IMR-90 (cell line): ENCODE measurements at regions not wholly inside any gene's neighbourhood (a gene's known extent, or its start where the extent isn't known, plus 50 kb on each side); places are given as distances from the start of the nearest gene placed in this dataset.

Source experiments
- ATAC-seq: fragments of 200-7000 bp; cut with Tn5 transposase; 2 replicates; pipeline ENCODE4 v1.9.1; 2020; ENCODE audit warnings: low read depth, mild to moderate bottlenecking, moderate library complexity
- BruUV-seq: library from RNA; stranded (reverse); fragments of 400-500 nt; replicated peaks from 2 replicates; lab custom pipeline; 2021; lab: Mats Ljungman, UMichigan
- CTCF ChIA-PET: fragments of 300-600 bp; formaldehyde crosslinking; extraction: SDS; loops from one replicate; lab custom pipeline; 2021; ENCODE audit warnings: antibody characterized with exemption; lab: Yijun Ruan, JAX
- POLR2A ChIA-PET: fragments of 300-600 bp; sonication (Branson Sonifier 250); formaldehyde crosslinking; loops from one replicate; lab custom pipeline; 2022; ENCODE audit warnings: antibody characterized with exemption; ENCODE audit not compliant: unreplicated experiment; lab: Charles Lee
- DNase-seq: peaks from one replicate; pipeline ENCODE4 v3.0.0; 2013
- H2AFZ ChIP-seq: replicated peaks from 2 replicates; pipeline ENCODE3; 2013; ENCODE audit warnings: low read length, mild to moderate bottlenecking; ENCODE audit not compliant: poor library complexity
- H2AK5ac ChIP-seq: 2 replicates; pipeline ENCODE4 v1.6.1; 2013; ENCODE audit warnings: low read depth, low read length, inconsistent platforms
- H2AK9ac ChIP-seq: replicated peaks from 2 replicates; pipeline ENCODE3; 2013; ENCODE audit warnings: mild to moderate bottlenecking, low read depth, low read length, moderate library complexity; ENCODE audit not compliant: poor library complexity
- H2BK120ac ChIP-seq: 2 replicates; pipeline ENCODE4 v1.6.1; 2013; ENCODE audit warnings: low read depth, low read length, inconsistent platforms
- H2BK15ac ChIP-seq: 3 replicates; pipeline ENCODE4 v1.6.1; 2013; ENCODE audit warnings: low read depth, low read length, inconsistent platforms
- H2BK20ac ChIP-seq: 2 replicates; pipeline ENCODE4 v1.6.1; 2013; ENCODE audit warnings: low read depth, mild to moderate bottlenecking, inconsistent platforms, low read length, moderate library complexity
- H2BK5ac ChIP-seq: 2 replicates; pipeline ENCODE4 v1.6.1; 2013; ENCODE audit warnings: mild to moderate bottlenecking, low read depth, low read length, inconsistent platforms; ENCODE audit not compliant: poor library complexity, severe bottlenecking
- H3K14ac ChIP-seq: replicated peaks from 2 replicates; pipeline ENCODE4 v1.6.1; 2013; ENCODE audit warnings: low read depth, low read length, inconsistent platforms
- H3K18ac ChIP-seq: 2 replicates; pipeline ENCODE4 v1.6.1; 2013; ENCODE audit warnings: low read depth, low read length, control low read depth
- H3K23ac ChIP-seq: 2 replicates; pipeline ENCODE4 v1.6.1; 2013; ENCODE audit warnings: low read depth, low read length, inconsistent platforms
- H3K27ac ChIP-seq: 2 replicates; pipeline ENCODE4 v1.5.1; 2013; ENCODE audit warnings: mild to moderate bottlenecking, control low read depth, low read length; ENCODE audit not compliant: insufficient read depth
- H3K27me3 ChIP-seq: 2 replicates; pipeline ENCODE4 v1.6.1; 2013; ENCODE audit warnings: low read length; ENCODE audit not compliant: control insufficient read depth, insufficient read depth
- H3K36me3 ChIP-seq: 2 replicates; pipeline ENCODE4 v1.6.1; 2013; ENCODE audit warnings: low read length, mixed read lengths; ENCODE audit not compliant: control insufficient read depth, insufficient read depth
- H3K4ac ChIP-seq: 2 replicates; pipeline ENCODE4 v1.6.1; 2013; ENCODE audit warnings: low read depth, low read length, inconsistent platforms
- H3K4me1 ChIP-seq: 2 replicates; pipeline ENCODE4 v1.6.1; 2013; ENCODE audit warnings: low read length, mixed read lengths; ENCODE audit not compliant: control insufficient read depth, insufficient read depth
- H3K4me2 ChIP-seq: 2 replicates; pipeline ENCODE4 v1.6.1; 2013; ENCODE audit warnings: low read depth, mild to moderate bottlenecking, control low read depth, low read length, moderate library complexity
- H3K4me3 ChIP-seq: 2 replicates; pipeline ENCODE4 v1.5.1; 2013; ENCODE audit warnings: low read depth, mild to moderate bottlenecking, control low read depth, low read length, moderate library complexity; ENCODE audit not compliant: insufficient read depth
- H3K56ac ChIP-seq: 2 replicates; pipeline ENCODE4 v1.6.1; 2013; ENCODE audit warnings: low read length, inconsistent platforms; ENCODE audit not compliant: insufficient read depth; ENCODE audit errors: extremely low read depth
- H3K79me1 ChIP-seq, 2 experiments: 2 replicates each; pipeline ENCODE4 v1.6.1; 2013; ENCODE audit warnings: low read length in 2 of 2, inconsistent platforms in 1 of 2, low read depth in 1 of 2
- H3K9ac ChIP-seq: 2 replicates; pipeline ENCODE4 v1.6.1; 2013; ENCODE audit warnings: low read depth, low read length, control low read depth
- H3K9me1 ChIP-seq: 2 replicates; pipeline ENCODE4 v1.6.1; 2013; ENCODE audit warnings: low read length, inconsistent platforms; ENCODE audit not compliant: insufficient read depth
- H3K9me3 ChIP-seq: 2 replicates; pipeline ENCODE4 v1.6.1; 2013; ENCODE audit warnings: low read length; ENCODE audit not compliant: control insufficient read depth, insufficient read depth
- H4K20me1 ChIP-seq: 2 replicates; pipeline ENCODE4 v1.6.1; 2013; ENCODE audit warnings: low read length, inconsistent platforms; ENCODE audit not compliant: insufficient read depth
- H4K5ac ChIP-seq: 2 replicates; pipeline ENCODE4 v1.6.1; 2013; ENCODE audit warnings: mild to moderate bottlenecking, low read depth, low read length, control low read depth
- H4K8ac ChIP-seq, 2 experiments: 2 replicates each; pipeline ENCODE4 v1.6.1; 2013; ENCODE audit warnings: low read depth in 2 of 2, low read length in 2 of 2, control low read depth in 1 of 2, inconsistent platforms in 1 of 2
- H4K91ac ChIP-seq: 2 replicates; pipeline ENCODE4 v1.6.1; 2013; ENCODE audit warnings: low read depth, low read length, inconsistent platforms; ENCODE audit not compliant: insufficient read depth
- BHLHE40 ChIP-seq: fragments of 150-350 bp; IDR thresholded peaks from 2 replicates; pipeline ENCODE4 v1.6.1; 2016; ENCODE audit warnings: mild to moderate bottlenecking, low read depth, low read length
- CEBPB ChIP-seq: IDR thresholded peaks from 2 replicates; pipeline ENCODE4 v1.6.1; 2012; ENCODE audit warnings: low read depth, low read length, improper control_type of control experiment
- CHD1 ChIP-seq: IDR thresholded peaks from 2 replicates; pipeline ENCODE4 v1.6.1; 2012; ENCODE audit warnings: low read depth, low read length, improper control_type of control experiment
- FOS ChIP-seq: fragments of 150-350 bp; IDR thresholded peaks from 2 replicates; pipeline ENCODE4 v1.6.1; 2016; ENCODE audit warnings: low read depth, low read length
- MAFK ChIP-seq: IDR thresholded peaks from 2 replicates; pipeline ENCODE4 v1.6.1; 2012; ENCODE audit warnings: low read depth, low read length, improper control_type of control experiment
- MAZ ChIP-seq: IDR thresholded peaks from 2 replicates; pipeline ENCODE4 v1.6.1; 2012; ENCODE audit warnings: low read depth, mild to moderate bottlenecking, low read length, improper control_type of control experiment, moderate library complexity, borderline replicate concordance
- MXI1 ChIP-seq: IDR thresholded peaks from 2 replicates; pipeline ENCODE4 v1.6.1; 2012; ENCODE audit warnings: low read depth, mild to moderate bottlenecking, low read length, moderate library complexity, borderline replicate concordance
- NFE2L2 ChIP-seq: fragments of 150-350 bp; IDR thresholded peaks from 2 replicates; pipeline ENCODE4 v1.6.1; 2016; ENCODE audit warnings: low read depth, mild to moderate bottlenecking, low read length
- POLR2A ChIP-seq: IDR thresholded peaks from 2 replicates; pipeline ENCODE4 v1.6.1; 2012; ENCODE audit warnings: mild to moderate bottlenecking, low read depth, low read length
- RAD21 ChIP-seq: IDR thresholded peaks from 2 replicates; pipeline ENCODE4 v1.6.1; 2012; ENCODE audit warnings: low read length, improper control_type of control experiment
- RCOR1 ChIP-seq: IDR thresholded peaks from 2 replicates; pipeline ENCODE4 v1.6.1; 2012; ENCODE audit warnings: mild to moderate bottlenecking, low read length, improper control_type of control experiment; ENCODE audit not compliant: insufficient replicate concordance
- RFX5 ChIP-seq: IDR thresholded peaks from 2 replicates; pipeline ENCODE4 v1.8.0; 2012; ENCODE audit warnings: low read depth, mild to moderate bottlenecking, low read length, moderate library complexity
- SMC3 ChIP-seq: fragments of 150-350 bp; IDR thresholded peaks from 2 replicates; pipeline ENCODE4 v1.6.1; 2016; ENCODE audit warnings: low read depth, mild to moderate bottlenecking, antibody characterized with exemption, low read length, moderate library complexity
- USF2 ChIP-seq: fragments of 150-350 bp; IDR thresholded peaks from 2 replicates; pipeline ENCODE4 v1.6.1; 2017; ENCODE audit warnings: mild to moderate bottlenecking, antibody characterized with exemption, low read length, low read depth
- WGBS, 2 experiments: methylation state at CpG; one replicate each; pipeline versions ENCODE4 v1.1.5 to v1.1.7; 2013; ENCODE audit warnings: missing lambda C conversion rate in 2 of 2; ENCODE audit not compliant: insufficient read length in 1 of 2; ENCODE audit errors: extremely low coverage in 2 of 2; 5-methylcytosine and 5-hydroxymethylcytosine counted together
- dilution Hi-C: fragments of 300-500 bp; cut with HindIII; formaldehyde crosslinking; loops from one replicate; pipeline ENCODE4 v1.14.3; 2018; ENCODE audit warnings: low sequenced_read_pairs; ENCODE audit not compliant: unreplicated experiment
- in situ Hi-C: fragments of 300-500 bp; cut with MboI; formaldehyde crosslinking; loops from 3 replicates; pipeline ENCODE4 v1.14.3; 2019; ENCODE audit warnings: low sequenced_read_pairs, inconsistent platforms, mixed read lengths
- intact Hi-C: fragments of 100-400 bp; cut with micrococcal nuclease; formaldehyde crosslinking; loops from 2 replicates; pipeline ENCODE4 v1.10.0; 2022
- TF ChIP-seq, protein P1 (sequence below): conservative IDR thresholded peaks from 2 replicates; pipeline ENCODE4 v1.5.1; 2012; ENCODE audit warnings: mild to moderate bottlenecking, low read depth, low read length, improper control_type of control experiment
- TF ChIP-seq, protein P2 (sequence below): fragments of 150-350 bp; IDR thresholded peaks from 2 replicates; pipeline ENCODE4 v1.6.1; 2016; ENCODE audit warnings: low read depth, mild to moderate bottlenecking, low read length, moderate library complexity, borderline replicate concordance

DNA sequence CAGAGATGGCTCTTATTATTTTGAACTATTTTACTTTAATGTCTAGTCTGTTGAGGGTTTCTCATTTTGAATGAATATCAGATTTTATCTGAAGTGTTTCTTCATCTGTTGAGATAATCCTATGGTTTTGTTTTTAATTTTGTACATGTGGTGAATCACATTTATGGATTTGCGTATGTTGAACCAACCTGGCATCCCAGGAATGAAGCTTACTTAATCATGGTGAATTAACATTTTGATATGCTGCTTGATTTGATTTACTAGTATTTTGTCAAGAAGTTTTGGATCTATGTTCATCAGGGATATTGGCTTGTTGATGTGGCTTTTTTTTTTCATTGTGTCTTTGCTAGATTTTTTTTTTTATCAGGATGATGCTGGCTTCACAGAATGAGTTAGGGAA lies 2390.9 kb downstream of the PCDH7 start:
- Histone ChIP-seq H3K4me1 (no peaks in the 10 kb centered on the region), H3K9ac (no peak overlapping the region), H2AK9ac (no peak overlapping the region), H3K9me1 (no peaks in the 10 kb centered on the region), H2BK20ac (no peak overlapping the region), H3K27me3 (no peaks in the 10 kb centered on the region), H4K8ac (no peak overlapping the region), H4K91ac (no peak overlapping the region), H3K56ac (no peak overlapping the region), H3K9me3 (0 out of 2 replicates have a peak, but pooled peaks cover 2% of the 10 kb centered on the region), H3K36me3 (no peaks in the 10 kb centered on the region), H3K4ac (no peak overlapping the region), H4K5ac (no peak overlapping the region), H4K20me1 (no peaks in the 10 kb centered on the region), H3K18ac (no peak overlapping the region), H2AFZ (no peak overlapping the region), H3K14ac (no peak overlapping the region), H2BK120ac (no peak overlapping the region), H3K4me2 (no peak overlapping the region), H2BK5ac (no peak overlapping the region), H3K79me1 (no peaks in the 10 kb centered on the region), H2AK5ac (no peak overlapping the region), H3K4me3 (no peak overlapping the region), H3K27ac (no peak overlapping the region), H3K23ac (no peak overlapping the region), H2BK15ac (no peak overlapping the region)
- no TSS peak for BruUV-seq
- DNase-seq (no peak), ATAC-seq (no peak)
- POLR2A ChIA-PET: no interaction called here
- dilution Hi-C loops (no loop called here), in situ Hi-C loops (no loop called here), intact Hi-C loops (no loop called here)
- WGBS, 2 experiments: no CpG with 5 or more reads among the region's 1 CpG
- CTCF ChIA-PET: no interaction called here
- TF ChIP-seq RCOR1: no peak
- no peak for TF ChIP-seq RAD21
- TF ChIP-seq SMC3: no peak
- no peak for TF ChIP-seq RFX5
- TF ChIP-seq BHLHE40: no peak
- no peak for TF ChIP-seq NFE2L2
- no peak for TF ChIP-seq CEBPB
- TF ChIP-seq, protein P1, sequence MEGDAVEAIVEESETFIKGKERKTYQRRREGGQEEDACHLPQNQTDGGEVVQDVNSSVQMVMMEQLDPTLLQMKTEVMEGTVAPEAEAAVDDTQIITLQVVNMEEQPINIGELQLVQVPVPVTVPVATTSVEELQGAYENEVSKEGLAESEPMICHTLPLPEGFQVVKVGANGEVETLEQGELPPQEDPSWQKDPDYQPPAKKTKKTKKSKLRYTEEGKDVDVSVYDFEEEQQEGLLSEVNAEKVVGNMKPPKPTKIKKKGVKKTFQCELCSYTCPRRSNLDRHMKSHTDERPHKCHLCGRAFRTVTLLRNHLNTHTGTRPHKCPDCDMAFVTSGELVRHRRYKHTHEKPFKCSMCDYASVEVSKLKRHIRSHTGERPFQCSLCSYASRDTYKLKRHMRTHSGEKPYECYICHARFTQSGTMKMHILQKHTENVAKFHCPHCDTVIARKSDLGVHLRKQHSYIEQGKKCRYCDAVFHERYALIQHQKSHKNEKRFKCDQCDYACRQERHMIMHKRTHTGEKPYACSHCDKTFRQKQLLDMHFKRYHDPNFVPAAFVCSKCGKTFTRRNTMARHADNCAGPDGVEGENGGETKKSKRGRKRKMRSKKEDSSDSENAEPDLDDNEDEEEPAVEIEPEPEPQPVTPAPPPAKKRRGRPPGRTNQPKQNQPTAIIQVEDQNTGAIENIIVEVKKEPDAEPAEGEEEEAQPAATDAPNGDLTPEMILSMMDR: no peak
- no peak for TF ChIP-seq MAZ
- no peak for TF ChIP-seq CHD1
- TF ChIP-seq MAFK: no peak
- no peak for TF ChIP-seq MXI1
- TF ChIP-seq POLR2A: no peak
- TF ChIP-seq, protein P2, sequence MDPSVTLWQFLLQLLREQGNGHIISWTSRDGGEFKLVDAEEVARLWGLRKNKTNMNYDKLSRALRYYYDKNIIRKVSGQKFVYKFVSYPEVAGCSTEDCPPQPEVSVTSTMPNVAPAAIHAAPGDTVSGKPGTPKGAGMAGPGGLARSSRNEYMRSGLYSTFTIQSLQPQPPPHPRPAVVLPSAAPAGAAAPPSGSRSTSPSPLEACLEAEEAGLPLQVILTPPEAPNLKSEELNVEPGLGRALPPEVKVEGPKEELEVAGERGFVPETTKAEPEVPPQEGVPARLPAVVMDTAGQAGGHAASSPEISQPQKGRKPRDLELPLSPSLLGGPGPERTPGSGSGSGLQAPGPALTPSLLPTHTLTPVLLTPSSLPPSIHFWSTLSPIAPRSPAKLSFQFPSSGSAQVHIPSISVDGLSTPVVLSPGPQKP: no peak
- TF ChIP-seq USF2: no peak
- no peak for TF ChIP-seq FOS
